ENCODE measurements at regions not wholly inside any gene's neighbourhood (a gene's known extent, or its start where the extent isn't known, plus 50 kb on each side); places are given as distances from the start of the nearest gene placed in this dataset.

DNA sequence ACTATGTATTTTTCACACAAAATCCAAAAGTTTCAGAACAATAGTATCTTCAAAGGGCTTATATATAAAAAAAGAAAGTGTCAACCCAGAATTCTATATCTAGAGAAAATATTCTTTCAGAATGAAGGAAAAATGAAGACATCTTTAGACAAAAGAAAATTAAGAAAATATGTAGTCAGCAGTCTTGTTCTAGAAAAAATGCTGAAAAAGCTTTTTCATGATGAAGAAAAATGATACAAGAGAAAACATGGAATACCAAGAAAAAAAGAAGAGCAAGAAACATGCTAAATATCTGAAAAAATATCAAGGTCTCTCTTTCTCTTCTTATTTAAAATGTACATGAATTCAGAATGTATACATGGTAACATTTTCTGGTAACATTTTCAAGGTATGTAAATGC is 816.8 kb upstream of the FAT3 start:
- DNase-seq: no peak

DNA sequence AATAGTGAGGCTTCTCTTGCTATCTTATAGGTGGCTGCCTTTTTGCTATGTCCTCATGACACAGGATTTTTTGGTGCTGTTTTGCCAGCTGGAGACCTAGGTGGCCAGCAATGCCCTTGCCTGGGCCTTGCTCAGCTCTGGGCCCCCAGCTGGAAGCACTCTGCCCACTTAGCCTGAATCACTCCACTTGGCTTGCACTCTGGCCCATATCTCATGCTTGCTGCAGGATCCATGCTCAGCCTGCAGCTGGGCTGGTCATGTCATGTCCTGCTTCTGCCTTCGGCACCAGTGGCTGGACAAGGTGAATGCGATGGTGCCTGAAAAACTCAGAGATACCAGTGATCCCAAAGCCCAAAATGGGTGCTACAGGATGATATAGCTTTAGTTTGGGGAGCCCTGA is 818.6 kb upstream of the FAT3 start:
- DNase-seq: no peak

DNA sequence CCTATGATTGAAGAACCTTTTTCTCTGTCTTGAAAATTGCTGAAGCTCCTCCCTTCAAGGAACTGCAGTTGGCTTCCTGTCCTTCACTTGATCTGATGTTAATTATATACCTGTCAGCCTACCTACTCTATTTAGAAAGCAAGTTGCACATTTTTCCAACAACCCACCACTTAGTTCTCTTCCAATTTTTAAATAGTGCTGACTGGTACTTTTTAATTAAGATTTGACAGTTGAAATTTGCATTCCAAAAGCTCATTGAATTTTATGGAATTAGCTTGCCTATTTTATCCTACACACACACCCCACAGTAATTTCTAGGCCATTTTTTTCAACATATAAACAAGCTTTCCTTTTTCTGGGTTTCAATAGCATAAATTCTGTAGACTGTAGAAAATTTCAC is 820.3 kb upstream of the FAT3 start:
- no peak for DNase-seq

DNA sequence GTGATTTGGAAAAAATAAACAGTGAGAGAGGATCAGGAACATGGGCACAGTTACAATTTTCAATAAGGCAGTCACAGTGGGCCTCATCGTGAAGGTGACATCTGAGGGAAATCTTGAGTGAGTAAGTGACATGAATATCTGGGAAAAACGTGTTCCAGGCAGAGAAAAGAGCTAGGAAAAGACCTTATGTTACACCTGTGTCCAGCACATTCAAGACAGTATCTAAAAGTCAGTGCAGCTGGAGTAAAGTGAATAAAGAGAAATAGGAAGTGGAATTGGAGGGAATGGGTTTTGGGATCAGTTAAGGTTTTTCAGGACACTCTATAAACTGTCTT is 827.5 kb upstream of the FAT3 start:
- no peak for DNase-seq

DNA sequence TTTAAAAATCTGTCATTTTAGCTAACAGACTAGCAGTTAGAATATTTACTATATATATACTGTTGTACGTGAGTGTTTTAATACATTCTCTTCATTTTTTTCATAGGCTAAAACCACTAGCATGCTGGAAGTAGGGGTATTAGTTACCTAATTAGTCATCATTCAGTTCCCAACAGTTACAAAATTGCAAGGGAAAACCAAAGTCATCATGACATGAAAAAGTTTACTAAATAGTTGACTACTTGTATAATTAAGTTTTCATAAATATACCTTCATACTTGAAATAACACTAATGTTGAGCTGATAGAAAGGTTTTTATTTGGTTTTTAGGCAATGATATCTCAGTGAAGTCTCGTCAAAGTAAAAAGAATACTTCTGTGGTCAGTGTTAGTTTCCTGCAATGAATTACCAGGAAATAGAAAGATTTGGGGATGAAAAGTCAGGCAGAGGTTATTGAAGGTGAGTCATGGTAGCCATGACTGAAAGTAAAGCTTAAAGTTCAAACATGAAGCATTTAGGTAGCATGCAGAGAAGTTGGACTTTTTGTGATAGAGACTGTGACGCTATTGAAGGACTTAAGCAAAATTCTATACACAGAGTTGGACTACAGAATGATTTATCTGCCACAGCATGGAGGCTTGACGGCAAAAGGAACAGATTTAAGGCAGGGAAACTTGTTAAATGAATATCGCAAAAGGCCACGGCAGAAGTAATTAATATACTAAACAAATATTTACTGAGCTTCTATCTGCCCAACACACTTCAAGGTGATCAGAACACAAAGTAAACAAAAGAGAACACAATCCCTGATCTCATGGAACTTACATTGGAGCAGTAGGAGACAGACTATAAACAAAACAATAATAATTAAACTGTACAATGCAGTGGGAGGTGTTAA is 828.1 kb upstream of the FAT3 start:
- DNase-seq: no peak

DNA sequence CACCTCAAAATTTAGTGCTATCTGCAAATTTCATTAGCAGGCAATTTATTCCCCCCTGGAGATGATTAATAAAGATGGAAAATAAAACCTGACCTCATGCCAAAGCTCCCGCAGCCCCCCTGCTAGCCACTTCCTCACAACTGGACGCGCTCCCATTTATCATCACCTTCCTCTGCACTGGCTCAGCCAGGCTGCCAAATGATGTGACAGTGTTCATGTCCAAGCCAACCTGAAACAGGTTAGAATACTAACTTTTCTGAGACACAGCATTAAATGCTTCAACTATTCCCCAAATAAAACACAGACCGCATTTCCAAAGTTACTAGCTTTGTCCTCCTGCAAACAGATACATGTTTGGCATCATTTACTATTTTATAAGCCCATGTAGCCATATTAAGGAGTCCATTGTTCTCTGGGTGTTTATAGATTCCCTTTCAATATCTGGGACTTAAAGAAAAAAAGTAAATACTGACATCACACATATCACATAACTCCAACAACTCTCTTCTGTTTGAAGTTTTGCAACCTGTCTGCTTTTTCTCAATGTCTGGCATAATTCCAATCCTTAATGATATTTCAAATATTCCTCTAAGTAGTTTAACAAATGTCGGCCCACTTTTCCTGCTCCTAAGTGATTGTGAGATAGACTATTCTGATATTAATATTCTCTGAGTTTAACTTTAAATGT is 829.7 kb upstream of the FAT3 start:
- no peak for DNase-seq

DNA sequence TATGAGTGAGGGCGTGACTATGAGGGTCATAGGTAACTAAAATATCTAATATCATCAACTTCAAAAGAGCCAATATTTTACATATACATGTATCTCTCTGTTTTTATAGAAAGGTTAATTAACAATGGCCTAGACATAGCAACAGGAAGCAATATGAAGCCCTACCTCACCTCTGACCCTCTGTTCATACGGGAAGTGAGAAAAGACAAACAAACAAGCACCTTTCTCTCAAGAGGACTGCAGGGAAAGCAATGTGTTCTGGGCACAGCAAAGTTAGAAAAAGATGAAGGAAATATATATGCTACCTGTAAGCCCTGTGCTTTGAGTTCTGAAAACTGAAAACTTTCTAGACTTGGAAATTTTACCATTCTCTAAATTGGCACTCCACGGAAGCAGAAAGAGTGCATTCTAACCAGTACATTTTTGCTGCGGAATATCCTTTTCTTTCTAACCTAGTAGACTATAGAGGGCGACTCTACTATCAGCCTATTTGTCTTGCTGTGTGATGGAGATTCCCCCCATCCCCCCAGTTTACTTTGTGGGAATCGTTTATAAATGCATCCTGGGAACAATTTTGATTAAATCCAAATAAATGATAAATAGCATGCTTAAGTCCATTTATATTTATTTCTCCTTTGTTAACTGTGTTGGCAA is 830.4 kb upstream of the FAT3 start:
- no peak for DNase-seq

DNA sequence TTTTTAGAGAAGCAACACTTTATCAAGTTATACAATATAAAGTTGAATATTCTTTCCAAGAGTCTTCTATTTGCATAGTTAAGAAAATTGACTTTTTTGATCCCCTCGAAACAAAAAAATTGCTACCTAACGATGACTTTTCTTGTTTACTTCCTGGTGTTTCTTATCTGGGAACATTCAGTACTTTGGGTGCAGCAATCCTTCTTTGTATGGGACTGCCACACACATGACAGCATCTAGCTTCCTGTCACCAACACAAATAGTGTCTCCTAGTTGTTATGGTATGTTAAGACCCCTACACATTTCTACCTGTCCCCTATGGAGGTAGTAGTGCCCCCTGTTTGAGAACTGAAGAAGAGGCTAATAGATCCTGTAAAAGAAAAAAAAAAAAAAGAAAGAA is 841.7 kb upstream of the FAT3 start:
- no peak for DNase-seq

DNA sequence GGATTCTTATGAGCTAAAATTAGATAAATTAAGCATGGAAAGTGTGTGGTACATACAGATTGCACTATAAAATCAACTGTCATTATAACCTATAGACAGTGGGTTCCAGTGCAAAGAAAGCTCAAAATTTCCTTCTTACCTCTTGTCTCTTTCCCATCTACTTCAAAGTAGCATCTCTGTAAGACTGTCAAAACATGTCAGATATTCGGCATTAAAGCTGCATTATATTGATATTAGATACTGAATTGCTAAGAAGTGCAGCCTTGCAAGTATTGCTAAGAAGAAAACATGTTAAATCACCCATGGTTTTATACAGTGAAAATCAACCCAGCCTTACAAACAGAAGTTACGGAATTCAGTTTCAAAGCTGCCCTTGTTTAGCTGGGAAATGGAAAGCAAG is 849.8 kb upstream of the FAT3 start:
- no peak for DNase-seq

DNA sequence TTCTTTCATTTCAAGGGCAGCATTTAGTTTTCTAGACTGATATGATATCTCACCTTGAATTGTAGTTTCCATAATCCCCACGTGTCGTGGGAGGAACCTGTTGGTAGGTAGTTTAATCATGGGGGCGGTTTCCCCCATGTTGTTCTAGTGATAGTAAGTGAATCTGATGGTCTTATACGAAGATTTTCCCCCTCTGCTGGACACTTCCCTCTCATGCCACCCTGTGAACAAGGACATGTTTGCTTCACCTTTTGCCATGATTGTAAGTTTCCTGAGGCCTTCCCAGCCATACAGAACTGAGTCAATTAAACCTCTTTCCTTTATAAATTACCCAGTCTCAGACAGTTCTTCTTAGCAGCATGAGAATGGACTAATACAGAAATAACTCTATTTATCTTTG is 851.1 kb upstream of the FAT3 start:
- DNase-seq: no peak

DNA sequence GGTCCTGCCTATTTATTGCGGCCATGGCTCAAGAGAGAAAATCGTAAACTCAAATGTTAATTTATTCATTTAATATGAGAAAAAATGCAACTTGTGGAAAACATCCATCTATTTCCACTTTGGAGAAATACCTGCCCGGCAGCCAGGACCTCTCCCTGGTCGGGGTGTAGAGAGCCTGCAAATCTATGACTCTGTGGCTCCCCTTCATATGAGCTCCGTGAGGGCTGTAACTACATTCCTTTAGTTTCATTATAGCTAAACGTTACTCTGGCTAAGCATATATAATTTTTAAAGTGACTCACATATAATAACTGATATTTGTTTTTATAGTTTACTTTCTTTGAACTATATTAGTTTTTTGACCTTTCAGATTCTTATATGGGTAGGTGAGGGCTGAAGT is 857.8 kb upstream of the FAT3 start:
- DNase-seq: no peak

DNA sequence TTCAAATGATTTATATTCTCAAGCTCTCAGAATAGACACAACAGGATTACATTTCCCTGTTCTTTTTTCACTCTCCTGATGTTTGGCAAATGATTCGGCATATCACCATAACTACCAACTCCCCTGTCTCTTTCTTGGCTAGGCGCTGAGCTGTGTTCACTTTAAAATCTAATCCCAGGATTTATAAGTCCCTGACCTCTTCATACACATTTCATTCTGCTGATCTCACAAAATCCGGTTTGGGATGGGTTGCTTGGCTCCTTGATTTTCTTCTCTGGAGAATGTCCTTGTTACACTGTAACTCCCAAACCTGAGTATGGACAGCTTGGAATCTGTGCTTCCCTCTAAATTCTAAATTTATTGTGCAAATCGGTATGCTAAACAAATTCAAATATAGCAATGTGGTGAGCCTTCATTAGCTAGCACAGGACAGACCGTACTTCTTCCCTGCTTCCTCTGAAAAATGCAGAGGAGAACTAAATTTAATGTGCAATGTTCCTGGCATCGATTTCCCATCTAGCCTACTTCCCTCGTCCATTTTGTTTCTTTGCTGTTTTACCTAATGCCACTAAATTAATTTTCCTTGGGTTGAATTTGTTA is 858.5 kb upstream of the FAT3 start:
- DNase-seq: no peak

DNA sequence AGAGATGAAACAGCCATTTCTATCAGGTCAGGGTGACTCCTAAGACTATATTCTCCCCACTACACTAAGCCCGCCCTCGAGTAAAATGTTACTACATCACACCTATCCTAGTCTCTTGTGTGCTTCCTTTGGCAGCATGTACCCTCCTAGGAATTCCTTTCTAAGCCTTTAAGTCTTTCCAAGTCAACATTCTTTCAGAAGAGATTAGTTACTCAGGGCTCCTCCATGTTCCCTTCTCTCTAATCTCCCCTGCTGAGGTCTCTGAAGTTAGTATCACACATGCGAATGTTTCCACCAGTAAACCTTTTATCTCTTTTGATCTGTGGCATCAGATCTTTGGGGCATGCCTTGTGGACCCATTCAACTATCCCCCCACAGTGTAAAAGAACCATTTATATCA is 873.7 kb upstream of the FAT3 start:
- no peak for DNase-seq

DNA sequence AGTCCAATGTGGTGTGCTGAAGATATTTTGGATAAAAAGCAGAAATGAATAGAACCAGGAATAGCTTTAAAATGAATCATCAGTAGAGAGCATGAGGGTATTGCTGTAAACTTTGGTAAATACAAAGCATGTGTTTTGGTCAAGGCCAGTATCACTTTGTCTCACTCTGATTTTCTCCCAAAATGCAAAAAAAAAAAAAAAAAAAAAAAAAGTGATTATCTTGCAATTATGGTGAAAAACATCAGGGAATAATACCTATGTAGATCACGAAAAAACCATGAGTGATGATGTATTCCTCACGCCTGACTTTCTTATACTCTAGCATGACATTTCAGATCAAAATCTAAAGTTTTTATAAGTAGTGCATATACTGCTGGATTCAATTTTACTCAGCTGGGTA is 897.9 kb upstream of the FAT3 start:
- no peak for DNase-seq

DNA sequence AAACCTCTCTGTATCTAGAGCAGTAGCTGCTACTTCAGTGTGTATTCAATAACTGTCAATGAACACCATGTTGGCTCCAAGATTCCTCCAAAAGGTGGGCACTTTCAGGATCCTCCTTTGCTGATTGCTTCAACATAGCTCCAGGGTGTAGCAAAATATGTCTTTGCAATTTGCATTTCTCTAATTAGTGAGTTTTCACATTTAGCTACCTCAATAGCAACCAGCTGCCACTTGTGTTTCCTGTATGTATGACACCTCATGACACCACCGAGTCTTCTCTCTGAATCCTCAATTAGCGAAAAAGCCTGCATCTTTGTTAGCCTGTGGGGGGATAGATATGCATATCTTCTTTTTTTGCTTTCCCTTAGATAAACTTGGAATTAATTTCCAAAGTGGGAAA is 898.3 kb upstream of the FAT3 start:
- no peak for DNase-seq

DNA sequence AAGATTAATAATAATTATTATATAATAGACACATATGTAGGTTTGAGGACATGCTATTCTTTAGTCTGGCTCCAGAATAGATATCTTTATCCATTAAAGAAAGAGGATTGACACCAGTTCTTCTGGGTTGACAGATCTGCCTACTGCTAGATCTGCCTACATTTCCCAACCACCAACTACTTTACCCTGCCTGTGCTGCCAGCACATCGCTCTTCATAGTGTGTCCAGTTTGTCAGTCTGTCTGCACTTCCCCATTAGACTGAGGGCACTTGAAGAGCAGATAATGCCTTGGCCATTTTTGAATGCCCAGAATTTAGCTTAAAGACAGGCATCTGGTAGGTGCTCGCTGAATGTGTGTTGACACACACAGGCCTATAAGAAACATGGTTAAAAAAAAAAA is 910.1 kb upstream of the FAT3 start:
- no peak for DNase-seq

DNA sequence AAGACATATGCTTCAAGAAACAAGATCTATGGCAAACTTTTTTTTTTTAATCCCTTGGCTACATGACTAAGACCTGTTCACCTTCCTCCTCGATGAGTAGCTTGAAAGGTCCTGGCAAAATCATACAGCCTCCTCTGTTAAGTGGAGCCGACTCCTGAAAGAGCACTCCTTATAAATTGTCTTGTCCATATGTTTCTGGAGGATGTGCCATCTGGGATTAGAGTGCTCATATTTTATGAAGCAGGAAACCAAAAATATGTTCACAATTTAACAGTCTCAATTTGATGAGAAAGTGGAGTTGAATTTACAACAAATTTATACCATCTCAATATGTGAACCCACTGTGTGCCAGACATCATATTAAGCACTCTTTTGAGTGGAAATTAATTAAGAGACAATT is 912.1 kb upstream of the FAT3 start:
- DNase-seq: no peak

DNA sequence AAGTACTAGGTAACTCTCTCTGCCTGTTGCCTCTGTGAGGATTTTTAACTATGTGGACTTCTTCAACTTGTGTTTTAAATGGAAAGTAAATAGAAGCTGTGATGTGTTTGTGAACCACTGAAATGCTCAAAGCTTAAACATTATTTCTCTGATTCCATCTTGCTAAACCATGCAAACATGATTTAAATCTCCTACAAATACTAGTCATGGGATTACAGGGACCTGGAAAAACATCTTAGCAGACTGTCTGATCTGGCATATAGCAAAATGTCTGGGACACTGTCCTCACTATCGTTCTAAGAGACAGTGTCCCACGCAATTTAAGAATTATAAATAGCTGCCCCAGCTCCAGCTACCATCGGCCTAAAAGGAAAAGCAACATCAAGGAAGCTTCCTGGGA is 914.5 kb upstream of the FAT3 start:
- no peak for DNase-seq

DNA sequence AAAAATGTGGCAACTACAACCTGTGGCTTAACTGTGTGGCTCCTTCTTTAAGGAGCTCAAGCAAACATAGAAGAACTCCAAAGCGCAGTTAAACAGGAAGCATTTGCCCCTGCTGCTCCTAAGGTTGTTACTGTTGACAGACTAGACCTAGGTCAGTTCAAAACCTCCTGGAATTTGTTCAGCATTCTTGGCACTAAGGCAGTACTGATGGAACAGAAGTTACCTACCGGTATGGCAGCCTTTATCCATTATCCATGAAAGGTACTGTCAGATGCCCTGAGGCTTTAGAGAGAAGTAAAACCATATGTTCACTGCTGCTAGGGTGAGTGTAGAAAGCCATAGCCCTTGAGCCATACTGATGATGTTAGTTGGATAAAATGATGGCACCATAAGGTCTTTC is 916.5 kb upstream of the FAT3 start:
- DNase-seq: no peak

DNA sequence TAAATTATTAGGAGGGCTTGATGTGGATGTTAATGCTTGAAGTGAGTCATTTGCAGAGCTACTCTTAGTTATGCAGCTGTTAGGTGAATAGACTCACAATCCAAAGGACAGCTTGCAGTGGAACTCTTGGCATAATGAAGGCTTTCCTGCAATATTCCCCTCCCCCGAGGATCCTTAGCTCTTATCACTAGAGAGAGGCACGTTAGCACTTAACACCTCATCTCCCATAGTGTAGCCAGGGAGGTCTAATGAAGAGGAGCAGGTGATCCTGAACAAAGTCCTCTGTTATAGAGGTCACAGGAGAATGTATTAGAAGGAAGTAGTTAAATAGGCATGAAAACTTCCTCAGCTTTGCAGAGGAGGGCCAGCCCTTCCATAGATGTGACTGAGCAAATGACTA is 919.2 kb upstream of the FAT3 start:
- no peak for DNase-seq

DNA sequence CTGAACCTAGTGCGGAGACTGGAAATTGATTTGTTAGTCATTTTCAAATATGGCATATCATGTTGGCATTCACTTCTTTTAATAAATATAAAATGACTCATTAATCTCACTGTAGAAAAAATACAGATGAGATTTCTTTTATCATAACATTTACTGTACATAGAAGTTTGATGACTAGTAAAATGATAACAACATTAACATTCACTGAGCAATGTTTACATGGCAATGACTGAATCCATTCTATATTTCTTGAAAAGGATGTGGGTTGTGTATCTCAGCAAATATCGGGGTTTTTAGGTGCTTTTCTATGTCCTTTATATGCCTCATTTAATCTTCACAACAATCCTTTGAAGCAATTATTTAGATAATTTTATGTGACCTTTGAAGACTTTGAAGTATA is 920.9 kb upstream of the FAT3 start:
- no peak for DNase-seq

DNA sequence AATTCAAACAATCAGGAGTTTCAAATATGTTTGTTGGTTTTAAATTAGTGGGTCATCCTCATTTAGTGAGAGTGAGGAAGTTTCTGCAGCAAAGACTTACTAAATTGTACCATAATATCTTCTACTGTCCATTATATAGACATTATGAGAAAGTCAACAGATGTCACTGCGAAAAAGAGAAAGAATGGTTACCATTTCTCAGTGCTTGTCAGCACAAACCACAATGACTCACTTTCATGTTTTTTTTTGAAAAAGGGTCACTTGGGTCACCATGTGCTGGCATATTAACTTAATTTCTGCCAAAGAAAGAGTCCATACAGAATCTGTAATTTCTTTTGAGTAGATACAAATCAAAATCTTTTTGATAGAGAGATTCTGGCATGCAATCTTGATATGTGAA is 924.6 kb upstream of the FAT3 start:
- no peak for DNase-seq

DNA sequence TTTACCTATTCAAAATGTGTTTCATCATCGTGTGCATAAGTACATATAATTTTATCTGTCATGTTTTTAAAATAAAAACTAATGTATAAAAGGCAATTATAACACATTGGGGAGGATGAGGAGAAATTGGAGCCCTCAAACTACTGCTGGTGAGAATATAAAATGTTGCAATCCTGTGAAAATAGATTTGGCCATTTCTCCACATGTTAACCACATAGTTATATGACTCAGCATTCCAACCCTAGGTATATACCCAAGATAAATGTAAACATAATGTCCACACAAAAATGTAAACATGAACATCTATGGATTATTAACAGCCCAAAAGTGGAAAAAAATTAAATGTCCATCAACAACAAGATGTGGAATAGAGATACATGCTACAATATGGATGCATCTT is 928.0 kb upstream of the FAT3 start:
- DNase-seq: no peak

DNA sequence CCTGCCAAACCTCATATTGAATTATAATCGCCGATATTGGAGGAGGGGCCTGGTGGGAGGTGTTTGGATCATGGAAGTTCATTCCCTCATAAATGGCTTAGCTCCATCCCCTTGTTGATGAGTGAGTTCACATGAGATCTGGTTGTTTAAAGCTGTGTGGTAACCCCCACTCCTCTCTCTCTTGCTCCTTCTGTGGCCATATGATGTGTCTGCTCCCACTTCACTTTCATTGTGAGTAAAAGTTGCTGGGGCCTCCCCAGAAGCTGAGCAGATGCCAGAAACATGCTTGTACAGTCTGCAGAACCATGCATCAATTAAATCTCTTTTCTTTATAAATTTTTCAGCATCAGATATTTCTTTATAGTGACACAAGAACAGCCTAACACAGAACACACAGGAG is 929.0 kb upstream of the FAT3 start:
- DNase-seq: no peak
